ENCODE measurements at regions not wholly inside any gene's neighbourhood (a gene's known extent, or its start where the extent isn't known, plus 50 kb on each side); places are given as distances from the start of the nearest gene placed in this dataset.

GRCh38 chr3:106813742-106814141 is 563.5 kb upstream of the CCDC54 start (continued):
- TF ChIP-seq, protein P1, sequence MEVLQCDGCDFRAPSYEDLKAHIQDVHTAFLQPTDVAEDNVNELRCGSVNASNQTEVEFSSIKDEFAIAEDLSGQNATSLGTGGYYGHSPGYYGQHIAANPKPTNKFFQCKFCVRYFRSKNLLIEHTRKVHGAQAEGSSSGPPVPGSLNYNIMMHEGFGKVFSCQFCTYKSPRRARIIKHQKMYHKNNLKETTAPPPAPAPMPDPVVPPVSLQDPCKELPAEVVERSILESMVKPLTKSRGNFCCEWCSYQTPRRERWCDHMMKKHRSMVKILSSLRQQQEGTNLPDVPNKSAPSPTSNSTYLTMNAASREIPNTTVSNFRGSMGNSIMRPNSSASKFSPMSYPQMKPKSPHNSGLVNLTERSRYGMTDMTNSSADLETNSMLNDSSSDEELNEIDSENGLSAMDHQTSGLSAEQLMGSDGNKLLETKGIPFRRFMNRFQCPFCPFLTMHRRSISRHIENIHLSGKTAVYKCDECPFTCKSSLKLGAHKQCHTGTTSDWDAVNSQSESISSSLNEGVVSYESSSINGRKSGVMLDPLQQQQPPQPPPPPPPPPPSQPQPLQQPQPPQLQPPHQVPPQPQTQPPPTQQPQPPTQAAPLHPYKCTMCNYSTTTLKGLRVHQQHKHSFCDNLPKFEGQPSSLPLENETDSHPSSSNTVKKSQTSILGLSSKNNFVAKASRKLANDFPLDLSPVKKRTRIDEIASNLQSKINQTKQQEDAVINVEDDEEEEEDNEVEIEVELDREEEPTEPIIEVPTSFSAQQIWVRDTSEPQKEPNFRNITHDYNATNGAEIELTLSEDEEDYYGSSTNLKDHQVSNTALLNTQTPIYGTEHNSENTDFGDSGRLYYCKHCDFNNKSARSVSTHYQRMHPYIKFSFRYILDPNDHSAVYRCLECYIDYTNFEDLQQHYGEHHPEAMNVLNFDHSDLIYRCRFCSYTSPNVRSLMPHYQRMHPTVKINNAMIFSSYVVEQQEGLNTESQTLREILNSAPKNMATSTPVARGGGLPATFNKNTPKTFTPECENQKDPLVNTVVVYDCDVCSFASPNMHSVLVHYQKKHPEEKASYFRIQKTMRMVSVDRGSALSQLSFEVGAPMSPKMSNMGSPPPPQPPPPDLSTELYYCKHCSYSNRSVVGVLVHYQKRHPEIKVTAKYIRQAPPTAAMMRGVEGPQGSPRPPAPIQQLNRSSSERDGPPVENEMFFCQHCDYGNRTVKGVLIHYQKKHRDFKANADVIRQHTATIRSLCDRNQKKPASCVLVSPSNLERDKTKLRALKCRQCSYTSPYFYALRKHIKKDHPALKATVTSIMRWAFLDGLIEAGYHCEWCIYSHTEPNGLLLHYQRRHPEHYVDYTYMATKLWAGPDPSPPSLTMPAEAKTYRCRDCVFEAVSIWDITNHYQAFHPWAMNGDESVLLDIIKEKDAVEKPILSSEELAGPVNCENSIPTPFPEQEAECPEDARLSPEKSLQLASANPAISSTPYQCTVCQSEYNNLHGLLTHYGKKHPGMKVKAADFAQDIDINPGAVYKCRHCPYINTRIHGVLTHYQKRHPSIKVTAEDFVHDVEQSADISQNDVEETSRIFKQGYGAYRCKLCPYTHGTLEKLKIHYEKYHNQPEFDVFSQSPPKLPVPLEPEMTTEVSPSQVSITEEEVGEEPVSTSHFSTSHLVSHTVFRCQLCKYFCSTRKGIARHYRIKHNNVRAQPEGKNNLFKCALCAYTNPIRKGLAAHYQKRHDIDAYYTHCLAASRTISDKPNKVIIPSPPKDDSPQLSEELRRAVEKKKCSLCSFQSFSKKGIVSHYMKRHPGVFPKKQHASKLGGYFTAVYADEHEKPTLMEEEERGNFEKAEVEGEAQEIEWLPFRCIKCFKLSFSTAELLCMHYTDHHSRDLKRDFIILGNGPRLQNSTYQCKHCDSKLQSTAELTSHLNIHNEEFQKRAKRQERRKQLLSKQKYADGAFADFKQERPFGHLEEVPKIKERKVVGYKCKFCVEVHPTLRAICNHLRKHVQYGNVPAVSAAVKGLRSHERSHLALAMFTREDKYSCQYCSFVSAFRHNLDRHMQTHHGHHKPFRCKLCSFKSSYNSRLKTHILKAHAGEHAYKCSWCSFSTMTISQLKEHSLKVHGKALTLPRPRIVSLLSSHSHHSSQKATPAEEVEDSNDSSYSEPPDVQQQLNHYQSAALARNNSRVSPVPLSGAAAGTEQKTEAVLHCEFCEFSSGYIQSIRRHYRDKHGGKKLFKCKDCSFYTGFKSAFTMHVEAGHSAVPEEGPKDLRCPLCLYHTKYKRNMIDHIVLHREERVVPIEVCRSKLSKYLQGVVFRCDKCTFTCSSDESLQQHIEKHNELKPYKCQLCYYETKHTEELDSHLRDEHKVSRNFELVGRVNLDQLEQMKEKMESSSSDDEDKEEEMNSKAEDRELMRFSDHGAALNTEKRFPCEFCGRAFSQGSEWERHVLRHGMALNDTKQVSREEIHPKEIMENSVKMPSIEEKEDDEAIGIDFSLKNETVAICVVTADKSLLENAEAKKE (CRISPR knock-in tag; IDR thresholded peaks at IDR 0.05): no peak
- no peak for TF ChIP-seq JUNB (IDR thresholded peaks at IDR 0.05; ENCODE audit: unreplicated experiment)
- no peak for TF ChIP-seq STAT1 (IDR thresholded peaks at IDR 0.05; ENCODE audit: unreplicated experiment)

GRCh38 chr3:106814231-106814630 is 563.0 kb upstream of the CCDC54 start:
- Histone ChIP-seq H3K27ac (ENCODE audit: low read depth) (no peak overlapping the region), H4K20me1 (replicated peaks; ENCODE audit: insufficient read depth) (no peaks in the 10 kb centered on the region), H3K4me1 (ENCODE audit: insufficient read depth) (peaks cover 12% of the 10 kb centered on the region; the same call in 1 of the 2 replicates), H2AFZ (no peak overlapping the region), H3K4me3 (no peak overlapping the region), H3K79me2 (replicated peaks; ENCODE audit: insufficient read depth) (no peaks in the 10 kb centered on the region), H3K36me3 (ENCODE audit: insufficient read depth) (no peaks in the 10 kb centered on the region; the same call in 1 of the 2 replicates), H3K27me3 (ENCODE audit: insufficient read depth) (no peaks in the 10 kb centered on the region), H3K9me2 (ENCODE audit: insufficient read depth) (peaks cover 6% of the 10 kb centered on the region; the same call in 1 of the 2 replicates), H3F3A (replicated peaks; ENCODE audit: low read depth) (no peaks in the 10 kb centered on the region), H3K4me2 (no peak overlapping the region)
- peaks cover 2% of the 10 kb centered on the region for H3K27me3 Mint-ChIP-seq (ENCODE audit: insufficient read depth, low read depth, poor library complexity)
- H3K4me1 Mint-ChIP-seq: peaks cover 11% of the 10 kb centered on the region
- ATAC-seq: no peak
- H3K27ac Mint-ChIP-seq: no peak overlapping the region
- no peaks in the 10 kb centered on the region for H3K36me3 Mint-ChIP-seq (ENCODE audit: low read depth)
- H3K9me3 Mint-ChIP-seq: no peaks in the 10 kb centered on the region
- no peak for DNase-seq (ENCODE audit: low spot score)
- H3K4me3 Mint-ChIP-seq: no peak overlapping the region
- TF ChIP-seq ZNF114 (CRISPR knock-in tag; IDR thresholded peaks at IDR 0.05) (no peak), REST (IDR thresholded peaks at IDR 0.05; ENCODE audit: unreplicated experiment) (no peak), STAT1 (IDR thresholded peaks at IDR 0.05; ENCODE audit: unreplicated experiment) (no peak), JUNB (IDR thresholded peaks at IDR 0.05; ENCODE audit: unreplicated experiment) (no peak), EZH2 (IDR thresholded peaks at IDR 0.05; ENCODE audit: low read depth, unreplicated experiment) (no peak), ETS1 (IDR thresholded peaks at IDR 0.05) (no peak), POLR2AphosphoS5 (IDR thresholded peaks at IDR 0.05; ENCODE audit: low read depth) (no peak)
- TF ChIP-seq, protein P2, sequence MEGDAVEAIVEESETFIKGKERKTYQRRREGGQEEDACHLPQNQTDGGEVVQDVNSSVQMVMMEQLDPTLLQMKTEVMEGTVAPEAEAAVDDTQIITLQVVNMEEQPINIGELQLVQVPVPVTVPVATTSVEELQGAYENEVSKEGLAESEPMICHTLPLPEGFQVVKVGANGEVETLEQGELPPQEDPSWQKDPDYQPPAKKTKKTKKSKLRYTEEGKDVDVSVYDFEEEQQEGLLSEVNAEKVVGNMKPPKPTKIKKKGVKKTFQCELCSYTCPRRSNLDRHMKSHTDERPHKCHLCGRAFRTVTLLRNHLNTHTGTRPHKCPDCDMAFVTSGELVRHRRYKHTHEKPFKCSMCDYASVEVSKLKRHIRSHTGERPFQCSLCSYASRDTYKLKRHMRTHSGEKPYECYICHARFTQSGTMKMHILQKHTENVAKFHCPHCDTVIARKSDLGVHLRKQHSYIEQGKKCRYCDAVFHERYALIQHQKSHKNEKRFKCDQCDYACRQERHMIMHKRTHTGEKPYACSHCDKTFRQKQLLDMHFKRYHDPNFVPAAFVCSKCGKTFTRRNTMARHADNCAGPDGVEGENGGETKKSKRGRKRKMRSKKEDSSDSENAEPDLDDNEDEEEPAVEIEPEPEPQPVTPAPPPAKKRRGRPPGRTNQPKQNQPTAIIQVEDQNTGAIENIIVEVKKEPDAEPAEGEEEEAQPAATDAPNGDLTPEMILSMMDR (conservative IDR thresholded peaks at IDR 0.05; ENCODE audit: low read depth in 2 of 2): no peak

Data from GM23338 (cell line).